GM12878 (cell line): ENCODE measurements at regions not wholly inside any gene's neighbourhood (a gene's known extent, or its start where the extent isn't known, plus 50 kb on each side); places are given as distances from the start of the nearest gene placed in this dataset.

Experiments used
- ATF2 ChIP-seq: IDR thresholded peaks from 2 replicates; pipeline ENCODE4 v1.6.1; 2012; ENCODE audit warnings: low read length, inconsistent platforms
- MXI1 ChIP-seq: fragments of 150-350 bp; IDR thresholded peaks from 2 replicates; pipeline ENCODE4 v1.6.1; 2011; ENCODE audit warnings: low read depth, mild to moderate bottlenecking, inconsistent platforms, low read length, improper control_type of control experiment
- POLR2A ChIP-seq: IDR thresholded peaks from 2 replicates; pipeline ENCODE4 v1.6.1; 2011; ENCODE audit warnings: low read depth, mild to moderate bottlenecking, low read length
- ZBTB40 ChIP-seq: fragments of 450-650 bp; IDR thresholded peaks from 2 replicates; pipeline ENCODE4 v1.6.1; 2016; ENCODE audit warnings: mild to moderate bottlenecking, moderate library complexity, borderline replicate concordance
- TF ChIP-seq, protein P1 (sequence below): IDR thresholded peaks from 2 replicates; pipeline ENCODE4 v1.6.1; 2012; ENCODE audit warnings: low read depth, low read length, improper control_type of control experiment
- TF ChIP-seq, protein P2 (sequence below), 3 experiments: IDR thresholded peaks in 2 of 3; conservative IDR thresholded peaks in 1 of 3; 2 replicates each; pipeline ENCODE4 v1.5.1; 2011; ENCODE audit warnings: low read depth in 3 of 3, low read length in 3 of 3, mild to moderate bottlenecking in 3 of 3, control low read depth in 2 of 3, moderate library complexity in 2 of 3, inconsistent platforms in 1 of 3, mixed read lengths in 1 of 3; ENCODE audit not compliant: control insufficient read depth in 2 of 3, insufficient read depth in 1 of 3; ENCODE audit errors: extremely low read depth in 1 of 3
- TF ChIP-seq, protein P3 (sequence below): fragments of 450-650 bp; IDR thresholded peaks from 2 replicates; pipeline ENCODE4 v1.6.1; 2017; ENCODE audit warnings: mild to moderate bottlenecking

DNA sequence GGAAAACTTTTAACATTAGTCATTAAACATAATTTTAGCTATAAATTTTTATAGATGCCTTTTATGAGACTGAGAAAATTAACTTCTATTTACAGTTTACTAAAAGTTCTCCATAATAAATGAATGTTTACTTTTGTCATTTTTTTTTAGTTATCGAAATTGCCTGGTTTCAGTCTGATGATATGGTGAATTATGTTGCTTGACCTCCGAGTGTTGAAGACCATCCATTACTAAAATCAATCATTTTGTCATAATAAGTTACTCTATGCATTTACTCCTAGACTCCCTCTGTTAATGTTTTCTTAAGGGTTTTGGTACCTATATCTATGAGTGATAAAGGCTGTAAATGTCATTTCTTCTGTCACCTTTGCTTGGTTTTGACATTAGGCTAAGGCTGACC, 516.0 kb upstream of the ROBO1 start:
- TF ChIP-seq ZBTB40 (no peak), ATF2 (no peak), MXI1 (no peak), POLR2A (no peak)
- TF ChIP-seq, protein P1, sequence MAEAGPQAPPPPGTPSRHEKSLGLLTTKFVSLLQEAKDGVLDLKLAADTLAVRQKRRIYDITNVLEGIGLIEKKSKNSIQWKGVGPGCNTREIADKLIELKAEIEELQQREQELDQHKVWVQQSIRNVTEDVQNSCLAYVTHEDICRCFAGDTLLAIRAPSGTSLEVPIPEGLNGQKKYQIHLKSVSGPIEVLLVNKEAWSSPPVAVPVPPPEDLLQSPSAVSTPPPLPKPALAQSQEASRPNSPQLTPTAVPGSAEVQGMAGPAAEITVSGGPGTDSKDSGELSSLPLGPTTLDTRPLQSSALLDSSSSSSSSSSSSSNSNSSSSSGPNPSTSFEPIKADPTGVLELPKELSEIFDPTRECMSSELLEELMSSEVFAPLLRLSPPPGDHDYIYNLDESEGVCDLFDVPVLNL, result no peak
- TF ChIP-seq, protein P2, sequence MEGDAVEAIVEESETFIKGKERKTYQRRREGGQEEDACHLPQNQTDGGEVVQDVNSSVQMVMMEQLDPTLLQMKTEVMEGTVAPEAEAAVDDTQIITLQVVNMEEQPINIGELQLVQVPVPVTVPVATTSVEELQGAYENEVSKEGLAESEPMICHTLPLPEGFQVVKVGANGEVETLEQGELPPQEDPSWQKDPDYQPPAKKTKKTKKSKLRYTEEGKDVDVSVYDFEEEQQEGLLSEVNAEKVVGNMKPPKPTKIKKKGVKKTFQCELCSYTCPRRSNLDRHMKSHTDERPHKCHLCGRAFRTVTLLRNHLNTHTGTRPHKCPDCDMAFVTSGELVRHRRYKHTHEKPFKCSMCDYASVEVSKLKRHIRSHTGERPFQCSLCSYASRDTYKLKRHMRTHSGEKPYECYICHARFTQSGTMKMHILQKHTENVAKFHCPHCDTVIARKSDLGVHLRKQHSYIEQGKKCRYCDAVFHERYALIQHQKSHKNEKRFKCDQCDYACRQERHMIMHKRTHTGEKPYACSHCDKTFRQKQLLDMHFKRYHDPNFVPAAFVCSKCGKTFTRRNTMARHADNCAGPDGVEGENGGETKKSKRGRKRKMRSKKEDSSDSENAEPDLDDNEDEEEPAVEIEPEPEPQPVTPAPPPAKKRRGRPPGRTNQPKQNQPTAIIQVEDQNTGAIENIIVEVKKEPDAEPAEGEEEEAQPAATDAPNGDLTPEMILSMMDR (IDR thresholded peaks at IDR 0.05 in 2 of 3, conservative IDR thresholded peaks at IDR 0.05 in 1 of 3; ENCODE audit: control insufficient read depth in 2 of 3, extremely low read depth in 1 of 3, insufficient read depth in 1 of 3, low read depth in 3 of 3, low read length in 3 of 3), result no peak
- TF ChIP-seq, protein P3, sequence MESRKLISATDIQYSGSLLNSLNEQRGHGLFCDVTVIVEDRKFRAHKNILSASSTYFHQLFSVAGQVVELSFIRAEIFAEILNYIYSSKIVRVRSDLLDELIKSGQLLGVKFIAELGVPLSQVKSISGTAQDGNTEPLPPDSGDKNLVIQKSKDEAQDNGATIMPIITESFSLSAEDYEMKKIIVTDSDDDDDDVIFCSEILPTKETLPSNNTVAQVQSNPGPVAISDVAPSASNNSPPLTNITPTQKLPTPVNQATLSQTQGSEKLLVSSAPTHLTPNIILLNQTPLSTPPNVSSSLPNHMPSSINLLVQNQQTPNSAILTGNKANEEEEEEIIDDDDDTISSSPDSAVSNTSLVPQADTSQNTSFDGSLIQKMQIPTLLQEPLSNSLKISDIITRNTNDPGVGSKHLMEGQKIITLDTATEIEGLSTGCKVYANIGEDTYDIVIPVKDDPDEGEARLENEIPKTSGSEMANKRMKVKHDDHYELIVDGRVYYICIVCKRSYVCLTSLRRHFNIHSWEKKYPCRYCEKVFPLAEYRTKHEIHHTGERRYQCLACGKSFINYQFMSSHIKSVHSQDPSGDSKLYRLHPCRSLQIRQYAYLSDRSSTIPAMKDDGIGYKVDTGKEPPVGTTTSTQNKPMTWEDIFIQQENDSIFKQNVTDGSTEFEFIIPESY, result no peak
